Right lobe of liver (tissue), 4 donors: ENCODE measurements at regions not wholly inside any gene's neighbourhood (a gene's known extent, or its start where the extent isn't known, plus 50 kb on each side); places are given as distances from the start of the nearest gene placed in this dataset.

Source experiments
- CTCF ChIP-seq, 4 donors: fragments of 200-600 bp in 3 of 4; fragments of 450-650 bp in 1 of 4; IDR thresholded peaks; one replicate each; pipeline versions ENCODE4 v1.5.1 to v1.8.0; 2016 to 2022; ENCODE audit warnings: antibody characterized with exemption in 4 of 4, mild to moderate bottlenecking in 2 of 4
- POLR2A ChIP-seq: fragments of 450-650 bp; IDR thresholded peaks from one replicate; pipeline ENCODE4 v1.6.1; 2017; ENCODE audit warnings: antibody characterized with exemption, mild to moderate bottlenecking
- donor health status: DM: no; HTN: no; CAD: no.
- donor health status: DM: no; HTN: no; CAD: no.
- donor health status: DM: no; HTN: yes; CAD: no.

- TF ChIP-seq POLR2A (no peak), CTCF (IDR thresholded peaks at IDR 0.05) (no peak)
Observed at GRCh38 chr9:109843641-109844040, 63.6 kb downstream of the PALM2AKAP2 start.
